Endothelial cell (in vitro differentiated cells): ENCODE measurements at regions not wholly inside any gene's neighbourhood (a gene's known extent, or its start where the extent isn't known, plus 50 kb on each side); places are given as distances from the start of the nearest gene placed in this dataset.

Source experiments
- DNase-seq: peaks from one replicate; pipeline ENCODE4 v3.0.0; 2021; ENCODE audit warnings: low spot score
- H3K27ac Mint-ChIP-seq: one replicate; pipeline ENCODE4 v1.8.0; 2021; ENCODE audit warnings: mixed read lengths, inconsistent platforms; ENCODE audit not compliant: unreplicated experiment
- H3K27me3 Mint-ChIP-seq: one replicate; pipeline ENCODE4 v1.8.0; 2021; ENCODE audit warnings: mild to moderate bottlenecking, moderate library complexity, mixed read lengths, inconsistent platforms; ENCODE audit not compliant: unreplicated experiment
- H3K36me3 Mint-ChIP-seq: one replicate; pipeline ENCODE4 v1.8.0; 2021; ENCODE audit warnings: mild to moderate bottlenecking, low read depth, mixed read lengths, inconsistent platforms; ENCODE audit not compliant: unreplicated experiment
- H3K4me1 Mint-ChIP-seq: one replicate; pipeline ENCODE4 v1.8.0; 2021; ENCODE audit warnings: mild to moderate bottlenecking, mixed read lengths, inconsistent platforms; ENCODE audit not compliant: unreplicated experiment
- H3K4me3 Mint-ChIP-seq: one replicate; pipeline ENCODE4 v1.8.0; 2021; ENCODE audit warnings: mild to moderate bottlenecking, mixed read lengths, inconsistent platforms; ENCODE audit not compliant: unreplicated experiment
- H3K9me3 Mint-ChIP-seq: one replicate; pipeline ENCODE4 v1.8.0; 2021; ENCODE audit warnings: mixed read lengths, inconsistent platforms; ENCODE audit not compliant: unreplicated experiment
- CTCF ChIP-seq: fragments of 200-600 bp; sonication (generic); IDR thresholded peaks from one replicate; pipeline ENCODE4 v1.5.0; 2021; ENCODE audit warnings: antibody characterized with exemption; ENCODE audit not compliant: unreplicated experiment

GRCh38 chrX:39161611-39162255, 360.5 kb downstream of the MID1IP1 start:
- TF ChIP-seq CTCF: no peak
- Mint-ChIP-seq H3K4me3 (no peak overlapping the region), H3K4me1 (peaks cover 14% of the 10 kb centered on the region), H3K36me3 (no peaks in the 10 kb centered on the region), H3K9me3 (no peaks in the 10 kb centered on the region), H3K27ac (no peak overlapping the region), H3K27me3 (peaks cover 3% of the 10 kb centered on the region)
- DNase-seq: no peak

- H3K4me3 Mint-ChIP-seq: no peak overlapping the region
Observed at GRCh38 chrX:39162322-39162735, 361.1 kb downstream of the MID1IP1 start.

GRCh38 chrX:39163581-39164126, 362.4 kb downstream of the MID1IP1 start:
- no peak for DNase-seq
- Mint-ChIP-seq H3K27me3 (peaks cover 3% of the 10 kb centered on the region), H3K4me3 (no peak overlapping the region), H3K27ac (no peak overlapping the region), H3K4me1 (peaks cover 14% of the 10 kb centered on the region), H3K36me3 (no peaks in the 10 kb centered on the region), H3K9me3 (no peaks in the 10 kb centered on the region)
- no peak for TF ChIP-seq CTCF

More at GRCh38 chrX:39162322-39162735, 361.1 kb downstream of the MID1IP1 start:
- TF ChIP-seq CTCF: no peak
- Mint-ChIP-seq H3K27me3 (peaks cover 3% of the 10 kb centered on the region), H3K9me3 (no peaks in the 10 kb centered on the region), H3K4me1 (peaks cover 14% of the 10 kb centered on the region), H3K27ac (no peak overlapping the region), H3K36me3 (no peaks in the 10 kb centered on the region)
- peak; percentile 25 for DNase-seq

GRCh38 chrX:39164212-39164611, 363.0 kb downstream of the MID1IP1 start:
- H3K27me3 Mint-ChIP-seq: peaks cover 3% of the 10 kb centered on the region
- H3K27ac Mint-ChIP-seq: no peak overlapping the region
- H3K4me1 Mint-ChIP-seq: peaks cover 11% of the 10 kb centered on the region
- DNase-seq: no peak
- H3K9me3 Mint-ChIP-seq: no peaks in the 10 kb centered on the region
- H3K4me3 Mint-ChIP-seq: no peak overlapping the region
- no peaks in the 10 kb centered on the region for H3K36me3 Mint-ChIP-seq
- TF ChIP-seq CTCF: no peak

GRCh38 chrX:39165185-39165584, 363.9 kb downstream of the MID1IP1 start:
- H3K4me3 Mint-ChIP-seq: no peak overlapping the region
- no peaks in the 10 kb centered on the region for H3K36me3 Mint-ChIP-seq
- no peak for TF ChIP-seq CTCF
- DNase-seq: no peak
- no peaks in the 10 kb centered on the region for H3K9me3 Mint-ChIP-seq
- H3K4me1 Mint-ChIP-seq: peaks cover 5% of the 10 kb centered on the region
- no peak overlapping the region for H3K27ac Mint-ChIP-seq
- peaks cover 5% of the 10 kb centered on the region for H3K27me3 Mint-ChIP-seq
